ENCODE measurements at regions not wholly inside any gene's neighbourhood (a gene's known extent, or its start where the extent isn't known, plus 50 kb on each side); places are given as distances from the start of the nearest gene placed in this dataset.
A peak's percentile ranks its signal among the peaks of the same experiment; 100 is the strongest.
"Not testable (repeated sequence)": the region's sequence is repeated elsewhere in the genome, so short reads cannot be mapped to it uniquely, and the experiment has no call there.

- intact Hi-C loops (cut with DNase I, micrococcal nuclease): no loop called here
- Mint-ChIP-seq H3K9me3 (no peaks in the 10 kb centered on the region), H3K27me3 (peaks cover 29% of the 10 kb centered on the region), H3K4me3 (no peak overlapping the region), H3K27ac (no peak overlapping the region), H3K4me1 (ENCODE audit: low read depth) (no peaks in the 10 kb centered on the region), H3K36me3 (ENCODE audit: low read depth) (no peaks in the 10 kb centered on the region)
- H3K4me3 ChIP-seq (ENCODE audit: low read length): no peak overlapping the region
- CTCF ChIA-PET: no interaction called here
- no peak overlapping the region for H3K27ac ChIP-seq (ENCODE audit: low read depth in 1 of 2, low read length in 2 of 2)
- H3K27me3 ChIP-seq (ENCODE audit: control insufficient read depth in 1 of 2, insufficient read depth in 2 of 2, low read length in 2 of 2): peaks cover 2 to 4% of the 10 kb centered on the region in 2 experiments
- ATAC-seq (ENCODE audit: poor library complexity): no peak
- H3K9me3 ChIP-seq (ENCODE audit: control insufficient read depth in 1 of 2, insufficient read depth in 1 of 2, low read length in 2 of 2): peaks cover 0 to 3% of the 10 kb centered on the region in 2 experiments
- H3K36me3 ChIP-seq (ENCODE audit: insufficient read depth, low read length): no peaks in the 10 kb centered on the region
- H3K4me1 ChIP-seq (ENCODE audit: insufficient read depth, low read length): no peaks in the 10 kb centered on the region
- no peak for TF ChIP-seq CTCF (IDR thresholded peaks at IDR 0.05)
- DNase-seq: peak in 1 of 14 experiments; percentile 19
- POLR2A ChIA-PET: no interaction called here
Measured at GRCh38 chr14:105885561-105886320, 359.4 kb downstream of the TMEM121 start.

DNA sequence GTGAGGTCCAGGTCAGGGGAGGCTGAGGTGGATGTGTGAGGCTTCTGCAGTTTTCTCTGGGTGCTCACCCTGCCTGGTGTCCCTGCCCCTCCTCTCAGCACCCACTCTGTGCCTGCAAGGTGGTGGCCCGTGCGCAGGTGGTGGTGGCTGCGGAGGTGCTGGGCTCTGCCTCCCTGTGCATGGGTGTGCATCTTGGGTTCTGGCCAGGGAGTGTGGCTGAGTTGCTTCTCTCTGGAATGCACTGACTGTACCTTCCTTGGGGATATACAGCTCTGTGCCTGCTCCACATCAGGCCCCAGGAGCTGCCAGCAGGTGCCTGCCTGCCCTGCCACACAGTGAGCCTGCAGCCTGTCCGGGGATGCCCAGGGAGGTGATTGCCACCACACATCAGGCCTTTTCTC lies 360.4 kb downstream of the TMEM121 start:
- DNase-seq: peak in 1 of 14 experiments; percentile 21
- H3K4me3 ChIP-seq (ENCODE audit: low read length); H3K27ac ChIP-seq (ENCODE audit: low read depth in 1 of 2, low read length in 2 of 2); H3K36me3 ChIP-seq (ENCODE audit: insufficient read depth, low read length); POLR2A ChIA-PET; H3K9me3 ChIP-seq (ENCODE audit: control insufficient read depth in 1 of 2, insufficient read depth in 1 of 2, low read length in 2 of 2); H3K4me1 ChIP-seq (ENCODE audit: insufficient read depth, low read length); H3K27ac Mint-ChIP-seq; H3K27me3 ChIP-seq (ENCODE audit: control insufficient read depth in 1 of 2, insufficient read depth in 2 of 2, low read length in 2 of 2); H3K9me3 Mint-ChIP-seq; H3K4me3 Mint-ChIP-seq; H3K4me1 Mint-ChIP-seq (ENCODE audit: low read depth); ATAC-seq (ENCODE audit: poor library complexity); H3K36me3 Mint-ChIP-seq (ENCODE audit: low read depth); intact Hi-C loops (cut with DNase I, micrococcal nuclease); CTCF ChIA-PET: not testable (repeated sequence)
- H3K27me3 Mint-ChIP-seq: peaks cover 30% of the 10 kb centered on the region

GRCh38 chr14:105887692-105888091 lies 361.3 kb downstream of the TMEM121 start:
- intact Hi-C loops (cut with DNase I, micrococcal nuclease): no loop called here
- Mint-ChIP-seq H3K36me3 (ENCODE audit: low read depth) (no peaks in the 10 kb centered on the region), H3K4me1 (ENCODE audit: low read depth) (no peaks in the 10 kb centered on the region), H3K4me3 (no peak overlapping the region), H3K27ac (no peak overlapping the region), H3K9me3 (no peaks in the 10 kb centered on the region), H3K27me3 (peaks cover 30% of the 10 kb centered on the region)
- ATAC-seq (ENCODE audit: poor library complexity) (no peak), DNase-seq (peak in 1 of 14 experiments; percentile 10)
- Histone ChIP-seq H3K36me3 (ENCODE audit: insufficient read depth, low read length) (no peaks in the 10 kb centered on the region), H3K4me3 (ENCODE audit: low read length) (no peak overlapping the region), H3K27ac (ENCODE audit: low read depth in 1 of 2, low read length in 2 of 2) (no peak overlapping the region), H3K4me1 (ENCODE audit: insufficient read depth, low read length) (no peaks in the 10 kb centered on the region), H3K27me3 (ENCODE audit: control insufficient read depth in 1 of 2, insufficient read depth in 2 of 2, low read length in 2 of 2) (peaks cover 0 to 6% of the 10 kb centered on the region in 2 experiments), H3K9me3 (ENCODE audit: control insufficient read depth in 1 of 2, insufficient read depth in 1 of 2, low read length in 2 of 2) (no peaks in the 10 kb centered on the region)
- TF ChIP-seq CTCF (IDR thresholded peaks at IDR 0.05): no peak
- ChIA-PET CTCF (no interaction called here), POLR2A (no interaction called here)

DNA sequence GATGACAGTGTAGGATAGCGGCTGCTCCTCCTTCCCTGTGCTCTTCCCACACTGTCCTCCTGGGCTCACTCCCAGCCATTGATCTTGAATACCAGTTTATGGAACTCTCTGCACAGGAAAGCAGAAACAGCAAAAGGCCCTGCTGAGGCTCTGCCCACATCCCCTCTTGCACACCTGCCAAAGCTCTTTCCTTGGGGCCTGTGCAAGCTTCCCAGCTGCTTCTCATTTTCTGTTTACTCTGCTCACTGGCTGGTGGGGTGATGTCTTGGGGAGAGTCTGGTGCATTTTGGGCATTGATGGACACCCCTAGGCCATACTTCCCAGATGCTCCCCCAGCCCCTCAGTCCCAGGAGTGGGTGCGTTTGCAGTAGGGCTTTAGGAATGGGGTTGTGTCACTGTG lies 361.8 kb downstream of the TMEM121 start:
- ChIA-PET CTCF (no interaction called here), POLR2A (no interaction called here)
- H3K27me3 Mint-ChIP-seq: peaks cover 30% of the 10 kb centered on the region
- TF ChIP-seq CTCF (IDR thresholded peaks at IDR 0.05): no peak
- Histone ChIP-seq H3K4me3 (ENCODE audit: low read length) (no peak overlapping the region), H3K36me3 (ENCODE audit: insufficient read depth, low read length) (no peaks in the 10 kb centered on the region), H3K27ac (ENCODE audit: low read depth in 1 of 2, low read length in 2 of 2) (no peak overlapping the region), H3K27me3 (ENCODE audit: control insufficient read depth in 1 of 2, insufficient read depth in 2 of 2, low read length in 2 of 2) (peaks cover 0 to 6% of the 10 kb centered on the region in 2 experiments), H3K4me1 (ENCODE audit: insufficient read depth, low read length) (no peaks in the 10 kb centered on the region), H3K9me3 (ENCODE audit: control insufficient read depth in 1 of 2, insufficient read depth in 1 of 2, low read length in 2 of 2) (no peaks in the 10 kb centered on the region)
- DNase-seq (no peak), ATAC-seq (ENCODE audit: poor library complexity) (no peak)
- H3K27ac Mint-ChIP-seq: no peak overlapping the region
- H3K4me3 Mint-ChIP-seq: no peak overlapping the region
- H3K36me3 Mint-ChIP-seq (ENCODE audit: low read depth): no peaks in the 10 kb centered on the region
- intact Hi-C loops (cut with DNase I, micrococcal nuclease): no loop called here
- no peaks in the 10 kb centered on the region for H3K9me3 Mint-ChIP-seq
- no peaks in the 10 kb centered on the region for H3K4me1 Mint-ChIP-seq (ENCODE audit: low read depth)

All from CD4-positive, alpha-beta T cell (primary cell).